Liver (tissue), 7 donors: ENCODE measurements at regions not wholly inside any gene's neighbourhood (a gene's known extent, or its start where the extent isn't known, plus 50 kb on each side); places are given as distances from the start of the nearest gene placed in this dataset.

Experiments used
- DNase-seq: peaks from one replicate; pipeline ENCODE4 v3.0.0-alpha.2; 2017; ENCODE audit warnings: low spot score
- H3K27ac ChIP-seq, 2 donors: one replicate each; pipeline ENCODE4 v1.7.0; 2013; ENCODE audit warnings: inconsistent platforms in 2 of 2, low read length in 2 of 2, control low read depth in 1 of 2, low read depth in 1 of 2, mild to moderate bottlenecking in 1 of 2
- H3K27me3 ChIP-seq, 4 donors: one replicate each; pipeline versions ENCODE4 v1.6.1 to v1.7.0; 2013; ENCODE audit warnings: low read length in 3 of 4, inconsistent platforms in 1 of 4, mild to moderate bottlenecking in 1 of 4, moderate library complexity in 1 of 4; ENCODE audit not compliant: control insufficient read depth in 4 of 4, insufficient read depth in 4 of 4
- H3K36me3 ChIP-seq, 4 donors: one replicate each; pipeline versions ENCODE4 v1.6.1 to v1.7.0; 2013; ENCODE audit warnings: low read length in 3 of 4, mild to moderate bottlenecking in 3 of 4, low read depth in 1 of 4, moderate library complexity in 1 of 4; ENCODE audit not compliant: control insufficient read depth in 4 of 4, insufficient read depth in 3 of 4
- H3K4me1 ChIP-seq, 4 donors: one replicate each; pipeline versions ENCODE4 v1.6.1 to v1.7.0; 2013; ENCODE audit warnings: low read length in 3 of 4, mild to moderate bottlenecking in 3 of 4, moderate library complexity in 1 of 4; ENCODE audit not compliant: control insufficient read depth in 4 of 4, insufficient read depth in 4 of 4
- H3K4me3 ChIP-seq, 3 donors: one replicate each; pipeline versions ENCODE4 v1.6.1 to v1.7.0; 2013; ENCODE audit warnings: low read length in 3 of 3, control low read depth in 1 of 3, low read depth in 1 of 3, mild to moderate bottlenecking in 1 of 3
- H3K9ac ChIP-seq, 2 donors: one replicate each; pipeline ENCODE4 v1.7.0; 2013; ENCODE audit warnings: low read length in 2 of 2, mild to moderate bottlenecking in 2 of 2, moderate library complexity in 2 of 2, control low read depth in 1 of 2, low read depth in 1 of 2
- H3K9me3 ChIP-seq, 4 donors: one replicate each; pipeline versions ENCODE4 v1.6.1 to v1.7.0; 2013; ENCODE audit warnings: low read length in 3 of 4; ENCODE audit not compliant: control insufficient read depth in 4 of 4
- ATF3 ChIP-seq: IDR thresholded peaks from 2 replicates; pipeline ENCODE4 v1.6.1; 2016; ENCODE audit warnings: antibody characterized with exemption
- HNF4A ChIP-seq, 2 donors: conservative IDR thresholded peaks; 2 replicates each; pipeline ENCODE4 v1.6.1; 2016; ENCODE audit warnings: antibody characterized with exemption in 2 of 2, mild to moderate bottlenecking in 2 of 2
- HNF4G ChIP-seq: IDR thresholded peaks from 2 replicates; pipeline ENCODE4 v1.6.1; 2016; ENCODE audit warnings: antibody characterized with exemption
- JUND ChIP-seq, 2 donors: IDR thresholded peaks; 2 replicates each; pipeline ENCODE4 v1.6.1; 2016; ENCODE audit warnings: antibody characterized with exemption in 2 of 2
- RAD21 ChIP-seq, 2 donors: IDR thresholded peaks; 2 replicates each; pipeline ENCODE4 v1.6.1; 2016; ENCODE audit warnings: antibody characterized with exemption in 2 of 2, mild to moderate bottlenecking in 2 of 2
- REST ChIP-seq: IDR thresholded peaks from 2 replicates; pipeline ENCODE4 v1.6.1; 2016; ENCODE audit warnings: antibody characterized with exemption, mild to moderate bottlenecking
- RXRA ChIP-seq, 2 donors: IDR thresholded peaks; 2 replicates each; pipeline ENCODE4 v1.6.1; 2017 to 2018; ENCODE audit warnings: antibody characterized with exemption in 2 of 2, mild to moderate bottlenecking in 1 of 2
- SP1 ChIP-seq: IDR thresholded peaks from 2 replicates; pipeline ENCODE4 v1.6.1; 2018; ENCODE audit warnings: antibody characterized with exemption, mild to moderate bottlenecking
- TAF1 ChIP-seq: conservative IDR thresholded peaks from 2 replicates; pipeline ENCODE4 v1.6.1; 2016; ENCODE audit warnings: antibody characterized with exemption, mild to moderate bottlenecking
- YY1 ChIP-seq: IDR thresholded peaks from 2 replicates; pipeline ENCODE4 v1.6.1; 2016; ENCODE audit warnings: antibody characterized with exemption, mild to moderate bottlenecking
- WGBS: extraction: QIAGEN DNeasy Blood & Tissue Kit; methylation state at CpG from one replicate; pipeline ENCODE4 v1.1.7; 2013; 5-methylcytosine and 5-hydroxymethylcytosine counted together
- donor health status: healthy.
- donor health status: healthy.
- donor health status: healthy.
- donor health status: healthy.

DNA sequence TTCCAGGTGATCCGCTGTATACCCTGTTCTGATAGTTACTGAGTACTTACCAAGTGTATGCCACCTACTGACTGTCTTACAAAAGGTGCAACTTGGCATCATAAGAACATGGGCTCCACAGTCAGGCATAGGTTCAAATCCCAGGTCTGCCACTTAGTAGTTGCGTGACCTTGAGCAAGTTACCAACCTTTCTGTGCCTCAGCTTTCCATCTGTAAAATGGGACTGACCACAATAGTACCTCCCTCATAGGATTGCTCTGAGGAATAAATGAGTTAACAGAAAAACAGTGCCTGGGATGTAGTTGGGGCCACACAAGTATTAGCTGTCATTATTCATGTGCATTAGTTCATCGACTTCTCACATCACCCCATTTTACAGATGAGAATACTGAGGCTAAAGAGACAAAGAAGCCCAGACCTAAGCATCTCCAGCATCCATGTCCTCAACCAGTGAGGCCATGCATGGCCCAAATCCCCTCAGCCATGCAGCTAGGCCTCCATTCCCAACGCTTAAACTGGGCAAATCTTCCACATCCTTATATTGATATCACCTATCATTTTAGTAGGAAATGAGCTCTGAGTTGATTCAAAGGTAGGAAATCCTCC, 51.3 kb upstream of the UBE2L5 start:
- DNase-seq, result no peak
- no peaks in the 10 kb centered on the region for H3K27me3 ChIP-seq
- H3K4me1 ChIP-seq, result peaks cover 0 to 4% (median 0%) of the 10 kb centered on the region in 4 donors
- H3K27ac ChIP-seq, result peak overlapping the region in 1 of 2 donors; percentile 62
- H3K4me3 ChIP-seq, result no peak overlapping the region
- no peaks in the 10 kb centered on the region for H3K36me3 ChIP-seq
- H3K9me3 ChIP-seq, result no peaks in the 10 kb centered on the region
- WGBS, result 90% methylated on average over 4 of the region's 4 CpGs
- no peak for TF ChIP-seq REST
- H3K9ac ChIP-seq, result no peak overlapping the region

DNA sequence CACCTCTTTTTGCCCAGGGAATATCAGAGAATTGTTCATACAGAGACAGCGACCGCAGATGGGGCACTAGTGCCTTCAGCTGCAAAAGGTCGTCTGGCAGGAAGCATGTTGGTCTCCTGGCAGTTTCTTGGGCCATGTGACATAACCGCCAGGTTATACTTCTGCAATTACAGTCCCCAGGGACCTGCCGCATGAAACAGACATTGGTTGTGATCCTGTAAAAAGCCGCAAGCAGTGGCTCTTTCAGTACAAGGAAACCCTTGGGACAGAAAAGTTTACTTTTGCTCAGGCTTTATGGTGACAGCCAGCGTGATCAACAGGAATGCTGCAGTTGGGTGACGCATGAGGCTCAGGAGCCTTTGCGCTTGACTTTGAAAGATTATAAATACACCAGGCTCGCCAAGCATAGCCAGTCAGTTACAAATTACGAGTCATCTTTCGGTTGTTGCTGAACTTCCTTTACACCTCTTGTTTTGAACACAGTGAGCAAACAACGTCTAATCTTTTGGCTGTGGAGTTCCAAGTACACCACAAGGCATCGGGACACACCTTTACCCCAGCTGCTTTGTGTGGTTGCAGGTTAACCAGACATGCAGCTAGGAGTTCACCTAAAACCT, 50.5 kb upstream of the UBE2L5 start:
- Histone ChIP-seq H3K27ac (peak overlapping the region; percentile 62 to 63), H3K4me3 (peak overlapping the region in 1 of 3 donors; percentile 1), H3K9me3 (no peaks in the 10 kb centered on the region), H3K4me1 (peaks cover 0 to 4% (median 0%) of the 10 kb centered on the region in 4 donors), H3K36me3 (no peaks in the 10 kb centered on the region), H3K9ac (peak overlapping the region in 1 of 2 donors; percentile 34), H3K27me3 (no peaks in the 10 kb centered on the region)
- no peak for DNase-seq
- WGBS, result 25% methylated on average over 14 of the region's 14 CpGs
- no peak for TF ChIP-seq JUND (IDR thresholded peaks at IDR 0.05)
- peak; percentile 67 for TF ChIP-seq SP1
- TF ChIP-seq ATF3, result no peak
- TF ChIP-seq RXRA (IDR thresholded peaks at IDR 0.05), result peak in 1 of 2 donors; percentile 40
- TF ChIP-seq RAD21 (IDR thresholded peaks at IDR 0.05), result peak in 1 of 2 donors; percentile 1
- peak; percentile 8 for TF ChIP-seq HNF4G
- TF ChIP-seq HNF4A (conservative IDR thresholded peaks at IDR 0.05), result peak; percentile 32 to 46
- TF ChIP-seq YY1, result peak; percentile 38
- TF ChIP-seq TAF1, result no peak
